Loucy (cell line): ENCODE measurements at regions not wholly inside any gene's neighbourhood (a gene's known extent, or its start where the extent isn't known, plus 50 kb on each side); places are given as distances from the start of the nearest gene placed in this dataset.
A peak's percentile ranks its signal among the peaks of the same experiment; 100 is the strongest.

ENCODE experiments used
- H2AFZ ChIP-seq: fragments of 200-600 bp; sonication (generic); 2 replicates; pipeline ENCODE4 v1.6.0; 2016; ENCODE audit warnings: antibody characterized with exemption, mild to moderate bottlenecking, low read length, moderate library complexity
- H3F3A ChIP-seq: fragments of 200-600 bp; 2 replicates; pipeline ENCODE4 v1.6.0; 2016; ENCODE audit warnings: antibody characterized with exemption, low read depth, mild to moderate bottlenecking
- H3K27me3 ChIP-seq: fragments of 200-600 bp; sonication (generic); 2 replicates; pipeline ENCODE4 v1.6.1; 2014; ENCODE audit warnings: low read length, mild to moderate bottlenecking; ENCODE audit not compliant: insufficient read depth, poor library complexity, severe bottlenecking
- H3K36me3 ChIP-seq: fragments of 200-600 bp; sonication (generic); 2 replicates; pipeline ENCODE4 v1.6.1; 2016; ENCODE audit warnings: low read length; ENCODE audit not compliant: insufficient read depth
- H3K4me1 ChIP-seq: fragments of 200-600 bp; sonication (generic); 2 replicates; pipeline ENCODE4 v1.5.1; 2014; ENCODE audit warnings: low read length, mild to moderate bottlenecking; ENCODE audit not compliant: insufficient read depth, poor library complexity, severe bottlenecking
- H3K4me2 ChIP-seq: fragments of 200-600 bp; sonication (generic); 2 replicates; pipeline ENCODE4 v1.6.0; 2014; ENCODE audit warnings: antibody characterized with exemption, low read length, low read depth, mild to moderate bottlenecking; ENCODE audit not compliant: poor library complexity, severe bottlenecking
- H3K4me3 ChIP-seq: fragments of 200-600 bp; sonication (generic); 2 replicates; pipeline ENCODE4 v1.5.1; 2014; ENCODE audit warnings: low read length, mild to moderate bottlenecking, mixed read lengths; ENCODE audit not compliant: poor library complexity, severe bottlenecking
- H3K79me2 ChIP-seq: fragments of 200-600 bp; sonication (generic); 2 replicates; pipeline ENCODE4 v1.6.1; 2014; ENCODE audit warnings: low read length; ENCODE audit not compliant: insufficient read depth
- H3K9ac ChIP-seq: fragments of 200-600 bp; sonication (generic); 2 replicates; pipeline ENCODE4 v1.6.0; 2014; ENCODE audit warnings: mild to moderate bottlenecking, low read depth, low read length, moderate library complexity; ENCODE audit not compliant: poor library complexity, severe bottlenecking
- H3K9me2 ChIP-seq: fragments of 200-600 bp; sonication (generic); replicated peaks from 2 replicates; pipeline ENCODE4 v1.6.1; 2016; ENCODE audit warnings: low read depth, low read length, mixed read lengths
- H3K9me3 ChIP-seq: fragments of 200-600 bp; sonication (generic); 2 replicates; pipeline ENCODE4 v1.6.1; 2014; ENCODE audit warnings: mild to moderate bottlenecking, antibody characterized with exemption, low read length, low read depth; ENCODE audit not compliant: insufficient read depth
- H4K20me1 ChIP-seq: fragments of 200-600 bp; sonication (generic); 2 replicates; pipeline ENCODE4 v1.6.0; 2014; ENCODE audit warnings: antibody characterized with exemption, low read length, mild to moderate bottlenecking; ENCODE audit not compliant: insufficient read depth, poor library complexity, severe bottlenecking
- CTCF ChIP-seq: fragments of 200-600 bp; sonication (generic); conservative IDR thresholded peaks from 2 replicates; pipeline ENCODE4 v1.5.1; 2014; ENCODE audit warnings: mild to moderate bottlenecking, antibody characterized with exemption, low read length
- EZH2phosphoT487 ChIP-seq: fragments of 200-600 bp; IDR thresholded peaks from 2 replicates; pipeline ENCODE4 v1.6.1; 2018; ENCODE audit warnings: antibody characterized with exemption, mild to moderate bottlenecking, moderate library complexity, borderline replicate concordance

- H3K4me1 ChIP-seq, result peaks cover 54% of the 10 kb centered on the region
- H3K4me2 ChIP-seq, result no peak overlapping the region
- no peaks in the 10 kb centered on the region for H3K9me3 ChIP-seq
- no peak overlapping the region for H3K9ac ChIP-seq
- TF ChIP-seq CTCF (no peak), EZH2phosphoT487 (no peak)
- H3K27me3 ChIP-seq, result no peaks in the 10 kb centered on the region
- H2AFZ ChIP-seq, result no peak overlapping the region
- H3K4me3 ChIP-seq, result no peak overlapping the region
- no peaks in the 10 kb centered on the region for H3K79me2 ChIP-seq
- H4K20me1 ChIP-seq, result no peaks in the 10 kb centered on the region
- H3K9me2 ChIP-seq, result no peaks in the 10 kb centered on the region
- peaks cover 10% of the 10 kb centered on the region for H3F3A ChIP-seq
- H3K36me3 ChIP-seq, result no peaks in the 10 kb centered on the region
Observed at GRCh38 chr6:137739544-137739943, 127.5 kb upstream of the TNFAIP3 start.

- Histone ChIP-seq H3K79me2 (no peaks in the 10 kb centered on the region), H2AFZ (no peak overlapping the region), H3K9ac (no peak overlapping the region), H3K36me3 (no peaks in the 10 kb centered on the region), H3K27me3 (no peaks in the 10 kb centered on the region), H3K4me1 (peaks cover 56% of the 10 kb centered on the region), H3K9me2 (no peaks in the 10 kb centered on the region), H3K9me3 (no peaks in the 10 kb centered on the region), H4K20me1 (no peaks in the 10 kb centered on the region), H3K4me2 (no peak overlapping the region), H3F3A (peaks cover 10% of the 10 kb centered on the region), H3K4me3 (no peak overlapping the region)
- TF ChIP-seq EZH2phosphoT487, result no peak
- TF ChIP-seq CTCF, result no peak
Observed at GRCh38 chr6:137740091-137740755, 126.8 kb upstream of the TNFAIP3 start.

GRCh38 chr6:137740967-137741761, 125.9 kb upstream of the TNFAIP3 start:
- Histone ChIP-seq H4K20me1 (no peaks in the 10 kb centered on the region), H3K79me2 (no peaks in the 10 kb centered on the region), H3K4me1 (peaks cover 55% of the 10 kb centered on the region), H3K27me3 (no peaks in the 10 kb centered on the region), H3K9ac (no peak overlapping the region), H3K9me3 (no peaks in the 10 kb centered on the region), H2AFZ (no peak overlapping the region), H3K4me3 (no peak overlapping the region), H3K9me2 (no peaks in the 10 kb centered on the region), H3K36me3 (no peaks in the 10 kb centered on the region), H3F3A (peaks cover 5% of the 10 kb centered on the region), H3K4me2 (no peak overlapping the region)
- TF ChIP-seq EZH2phosphoT487 (no peak), CTCF (peak; percentile 65)
